ENCODE measurements at regions not wholly inside any gene's neighbourhood (a gene's known extent, or its start where the extent isn't known, plus 50 kb on each side); places are given as distances from the start of the nearest gene placed in this dataset.

DNA sequence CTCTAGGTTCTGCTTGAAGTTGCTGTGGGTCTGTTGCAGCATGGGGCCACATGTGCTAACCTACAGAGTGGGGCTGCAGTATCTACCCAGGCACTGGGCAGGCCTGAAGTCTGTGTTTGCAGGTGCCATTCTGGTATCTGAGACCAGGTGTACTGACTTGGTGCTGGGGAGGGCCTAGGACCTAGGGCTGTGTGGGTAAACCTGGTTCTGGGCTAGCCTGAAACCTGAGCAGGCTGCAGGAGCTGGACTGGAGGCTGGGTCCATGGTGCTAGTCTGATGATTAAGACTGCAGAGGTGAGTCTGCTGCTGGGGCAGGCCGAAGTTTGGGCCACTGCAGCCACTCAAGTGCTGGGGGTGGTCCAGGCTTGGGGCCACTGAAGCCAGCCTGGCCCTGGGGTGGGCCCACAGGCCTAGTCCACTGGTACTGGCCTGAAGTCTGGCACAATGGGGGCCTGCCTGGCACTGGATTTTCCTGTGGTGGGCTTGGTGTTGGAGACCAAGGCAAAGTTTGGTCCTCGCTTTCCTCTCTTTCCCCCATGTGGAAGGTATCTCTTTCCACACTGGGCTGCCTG lies 310.6 kb downstream of the NDFIP2 start:
- H3K27ac Mint-ChIP-seq (ENCODE audit: unreplicated experiment) = no peak overlapping the region
- TF ChIP-seq CTCF (conservative IDR thresholded peaks at IDR 0.05) = no peak
- H3K27me3 Mint-ChIP-seq (ENCODE audit: low read depth) = no peaks in the 10 kb centered on the region
- no peak overlapping the region for H3K4me3 Mint-ChIP-seq
- H3K4me1 Mint-ChIP-seq = peaks cover 25% of the 10 kb centered on the region
- peaks cover 13% of the 10 kb centered on the region for H3K36me3 Mint-ChIP-seq (ENCODE audit: low read depth)
- peaks cover 7% of the 10 kb centered on the region for H3K9me3 Mint-ChIP-seq
- no peak for DNase-seq (ENCODE audit: low read depth, low spot score)

GRCh38 chr13:79786176-79786575 lies 305.2 kb downstream of the NDFIP2 start:
- Mint-ChIP-seq H3K36me3 (ENCODE audit: low read depth) (peaks cover 10% of the 10 kb centered on the region), H3K27ac (ENCODE audit: unreplicated experiment) (no peak overlapping the region), H3K9me3 (peaks cover 3% of the 10 kb centered on the region), H3K4me3 (no peak overlapping the region), H3K27me3 (ENCODE audit: low read depth) (no peaks in the 10 kb centered on the region), H3K4me1 (peaks cover 49% of the 10 kb centered on the region)
- DNase-seq (ENCODE audit: low read depth, low spot score) = no peak
- TF ChIP-seq CTCF (conservative IDR thresholded peaks at IDR 0.05) = no peak

DNA sequence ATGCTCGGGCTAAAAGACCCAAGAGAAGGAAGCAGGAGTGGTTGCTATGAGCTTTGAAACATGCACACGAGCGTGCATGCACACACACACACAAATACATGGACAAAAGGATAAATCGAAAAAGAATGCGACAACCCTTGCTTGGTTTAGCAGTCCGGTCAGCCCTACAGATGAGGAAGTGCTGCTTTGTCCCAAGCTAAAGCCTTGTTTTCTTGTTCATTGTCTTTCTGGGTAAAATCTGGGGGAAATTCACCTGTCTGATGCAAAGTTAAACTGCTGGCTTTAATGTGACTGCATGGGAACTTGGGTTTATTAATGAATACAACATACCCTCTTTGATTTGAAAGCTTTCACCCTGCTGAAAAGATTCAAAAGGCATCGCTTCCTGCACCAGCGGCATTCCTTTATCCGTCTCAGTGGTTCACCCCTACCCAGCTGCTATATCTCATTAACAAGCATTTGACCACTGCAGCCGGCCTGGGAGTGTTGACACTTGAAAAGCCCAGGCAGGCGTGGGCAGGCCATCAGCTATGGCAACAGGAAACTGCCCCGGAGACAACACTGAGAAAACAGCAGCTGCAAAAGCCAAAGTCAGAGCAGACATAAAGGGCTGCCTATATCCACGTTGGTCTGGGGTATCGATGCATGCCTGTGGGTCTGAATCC lies 301.7 kb downstream of the NDFIP2 start:
- peaks cover 80% of the 10 kb centered on the region for H3K4me1 Mint-ChIP-seq
- no peaks in the 10 kb centered on the region for H3K27me3 Mint-ChIP-seq (ENCODE audit: low read depth)
- H3K36me3 Mint-ChIP-seq (ENCODE audit: low read depth) = peaks cover 3% of the 10 kb centered on the region
- DNase-seq (ENCODE audit: low read depth, low spot score) = peak; percentile 70
- peak overlapping the region; percentile 80 for H3K4me3 Mint-ChIP-seq
- peaks cover 6% of the 10 kb centered on the region for H3K9me3 Mint-ChIP-seq
- TF ChIP-seq CTCF (conservative IDR thresholded peaks at IDR 0.05) = no peak
- H3K27ac Mint-ChIP-seq (ENCODE audit: unreplicated experiment) = peak overlapping the region; percentile 95

GRCh38 chr13:79781829-79782540 lies 301.0 kb downstream of the NDFIP2 start:
- no peaks in the 10 kb centered on the region for H3K27me3 Mint-ChIP-seq (ENCODE audit: low read depth)
- peaks cover 85% of the 10 kb centered on the region for H3K4me1 Mint-ChIP-seq
- peaks cover 5% of the 10 kb centered on the region for H3K36me3 Mint-ChIP-seq (ENCODE audit: low read depth)
- peaks cover 4% of the 10 kb centered on the region for H3K9me3 Mint-ChIP-seq
- H3K27ac Mint-ChIP-seq (ENCODE audit: unreplicated experiment) = peak overlapping the region; percentile 95
- H3K4me3 Mint-ChIP-seq = peak overlapping the region; percentile 80
- DNase-seq (ENCODE audit: low read depth, low spot score) = peak; percentile 12
- TF ChIP-seq CTCF (conservative IDR thresholded peaks at IDR 0.05) = no peak

DNA sequence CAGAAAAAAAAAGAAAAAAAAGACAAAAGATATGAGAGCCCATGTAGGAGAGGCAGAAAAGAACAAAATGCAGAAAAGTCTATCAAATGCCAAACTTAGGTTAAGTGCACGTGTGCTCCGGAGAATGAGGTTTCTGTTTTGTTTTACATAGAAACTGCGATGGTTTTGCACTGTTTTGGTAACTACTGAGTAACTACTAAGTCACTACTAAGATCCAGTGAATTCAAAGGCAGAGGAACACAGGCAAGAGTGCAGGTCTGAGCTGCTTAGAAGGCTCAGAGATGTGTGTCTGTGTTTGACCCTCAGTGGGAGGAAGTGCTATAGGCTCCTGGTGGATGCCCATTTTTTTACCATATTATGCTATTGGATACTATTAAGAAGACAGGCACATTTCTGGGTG lies 299.3 kb downstream of the NDFIP2 start:
- H3K4me3 Mint-ChIP-seq = peak overlapping the region; percentile 10
- DNase-seq (ENCODE audit: low read depth, low spot score) = no peak
- no peak for TF ChIP-seq CTCF (conservative IDR thresholded peaks at IDR 0.05)
- peak overlapping the region; percentile 90 for H3K27ac Mint-ChIP-seq (ENCODE audit: unreplicated experiment)
- peaks cover 4% of the 10 kb centered on the region for H3K9me3 Mint-ChIP-seq
- H3K27me3 Mint-ChIP-seq (ENCODE audit: low read depth) = no peaks in the 10 kb centered on the region
- H3K36me3 Mint-ChIP-seq (ENCODE audit: low read depth) = peaks cover 5% of the 10 kb centered on the region
- peaks cover 87% of the 10 kb centered on the region for H3K4me1 Mint-ChIP-seq

Measured in neural crest cell (in vitro differentiated cells).